Liver (tissue), 8 donors: ENCODE measurements at regions not wholly inside any gene's neighbourhood (a gene's known extent, or its start where the extent isn't known, plus 50 kb on each side); places are given as distances from the start of the nearest gene placed in this dataset.

ENCODE experiments used
- DNase-seq: peaks from one replicate; pipeline ENCODE4 v3.0.0-alpha.2; 2017; ENCODE audit warnings: low spot score
- H3K27ac ChIP-seq, 2 donors: one replicate each; pipeline ENCODE4 v1.7.0; 2013; ENCODE audit warnings: inconsistent platforms in 2 of 2, low read length in 2 of 2, control low read depth in 1 of 2, low read depth in 1 of 2, mild to moderate bottlenecking in 1 of 2
- H3K27me3 ChIP-seq, 4 donors: one replicate each; pipeline versions ENCODE4 v1.6.1 to v1.7.0; 2013; ENCODE audit warnings: low read length in 3 of 4, inconsistent platforms in 1 of 4, mild to moderate bottlenecking in 1 of 4, moderate library complexity in 1 of 4; ENCODE audit not compliant: control insufficient read depth in 4 of 4, insufficient read depth in 4 of 4
- H3K36me3 ChIP-seq, 4 donors: one replicate each; pipeline versions ENCODE4 v1.6.1 to v1.7.0; 2013; ENCODE audit warnings: low read length in 3 of 4, mild to moderate bottlenecking in 3 of 4, low read depth in 1 of 4, moderate library complexity in 1 of 4; ENCODE audit not compliant: control insufficient read depth in 4 of 4, insufficient read depth in 3 of 4
- H3K4me1 ChIP-seq, 4 donors: one replicate each; pipeline versions ENCODE4 v1.6.1 to v1.7.0; 2013; ENCODE audit warnings: low read length in 3 of 4, mild to moderate bottlenecking in 3 of 4, moderate library complexity in 1 of 4; ENCODE audit not compliant: control insufficient read depth in 4 of 4, insufficient read depth in 4 of 4
- H3K4me3 ChIP-seq, 3 donors: one replicate each; pipeline versions ENCODE4 v1.6.1 to v1.7.0; 2013; ENCODE audit warnings: low read length in 3 of 3, control low read depth in 1 of 3, low read depth in 1 of 3, mild to moderate bottlenecking in 1 of 3
- H3K9ac ChIP-seq, 2 donors: one replicate each; pipeline ENCODE4 v1.7.0; 2013; ENCODE audit warnings: low read length in 2 of 2, mild to moderate bottlenecking in 2 of 2, moderate library complexity in 2 of 2, control low read depth in 1 of 2, low read depth in 1 of 2
- H3K9me3 ChIP-seq, 4 donors: one replicate each; pipeline versions ENCODE4 v1.6.1 to v1.7.0; 2013; ENCODE audit warnings: low read length in 3 of 4; ENCODE audit not compliant: control insufficient read depth in 4 of 4
- ATF3 ChIP-seq: IDR thresholded peaks from 2 replicates; pipeline ENCODE4 v1.6.1; 2016; ENCODE audit warnings: antibody characterized with exemption
- CTCF ChIP-seq: fragments of 150-350 bp; IDR thresholded peaks from 2 replicates; pipeline ENCODE4 v1.5.1; 2017; ENCODE audit warnings: improper control_type of control experiment, low read depth, low read length; ENCODE audit not compliant: missing input control
- EGR1 ChIP-seq, 2 donors: IDR thresholded peaks; 2 replicates each; pipeline ENCODE4 v1.6.1; 2016 to 2018; ENCODE audit warnings: antibody characterized with exemption in 2 of 2, low read depth in 2 of 2
- FOXA1 ChIP-seq: IDR thresholded peaks from 2 replicates; pipeline ENCODE4 v1.6.1; 2016; ENCODE audit warnings: antibody characterized with exemption
- FOXA2 ChIP-seq: IDR thresholded peaks from 2 replicates; pipeline ENCODE4 v1.6.1; 2016; ENCODE audit warnings: antibody characterized with exemption
- GABPA ChIP-seq, 2 donors: IDR thresholded peaks in 1 of 2; conservative IDR thresholded peaks in 1 of 2; 2 replicates each; pipeline ENCODE4 v1.6.1; 2016; ENCODE audit warnings: antibody characterized with exemption in 2 of 2, mild to moderate bottlenecking in 1 of 2, moderate library complexity in 1 of 2
- HNF4A ChIP-seq, 2 donors: conservative IDR thresholded peaks; 2 replicates each; pipeline ENCODE4 v1.6.1; 2016; ENCODE audit warnings: antibody characterized with exemption in 2 of 2, mild to moderate bottlenecking in 2 of 2
- HNF4G ChIP-seq: IDR thresholded peaks from 2 replicates; pipeline ENCODE4 v1.6.1; 2016; ENCODE audit warnings: antibody characterized with exemption
- JUND ChIP-seq, 2 donors: IDR thresholded peaks; 2 replicates each; pipeline ENCODE4 v1.6.1; 2016; ENCODE audit warnings: antibody characterized with exemption in 2 of 2
- MAX ChIP-seq: IDR thresholded peaks from 2 replicates; pipeline ENCODE4 v1.6.1; 2016; ENCODE audit warnings: antibody characterized with exemption
- NR2F2 ChIP-seq: IDR thresholded peaks from 2 replicates; pipeline ENCODE4 v1.6.1; 2016; ENCODE audit warnings: antibody characterized with exemption
- RAD21 ChIP-seq, 2 donors: IDR thresholded peaks; 2 replicates each; pipeline ENCODE4 v1.6.1; 2016; ENCODE audit warnings: antibody characterized with exemption in 2 of 2, mild to moderate bottlenecking in 2 of 2
- REST ChIP-seq: IDR thresholded peaks from 2 replicates; pipeline ENCODE4 v1.6.1; 2016; ENCODE audit warnings: antibody characterized with exemption, mild to moderate bottlenecking
- RXRA ChIP-seq, 2 donors: IDR thresholded peaks; 2 replicates each; pipeline ENCODE4 v1.6.1; 2017 to 2018; ENCODE audit warnings: antibody characterized with exemption in 2 of 2, mild to moderate bottlenecking in 1 of 2
- SP1 ChIP-seq: IDR thresholded peaks from 2 replicates; pipeline ENCODE4 v1.6.1; 2018; ENCODE audit warnings: antibody characterized with exemption, mild to moderate bottlenecking
- TAF1 ChIP-seq: conservative IDR thresholded peaks from 2 replicates; pipeline ENCODE4 v1.6.1; 2016; ENCODE audit warnings: antibody characterized with exemption, mild to moderate bottlenecking
- YY1 ChIP-seq: IDR thresholded peaks from 2 replicates; pipeline ENCODE4 v1.6.1; 2016; ENCODE audit warnings: antibody characterized with exemption, mild to moderate bottlenecking
- ZBTB33 ChIP-seq: IDR thresholded peaks from 2 replicates; pipeline ENCODE4 v1.6.1; 2016; ENCODE audit warnings: antibody characterized with exemption
- WGBS: extraction: QIAGEN DNeasy Blood & Tissue Kit; methylation state at CpG from one replicate; pipeline ENCODE4 v1.1.7; 2013; 5-methylcytosine and 5-hydroxymethylcytosine counted together
- donor health status: healthy.
- donor health status: healthy.
- donor health status: healthy.
- donor health status: healthy.
- donor health status: healthy.

GRCh38 chr11:22049276-22049675, 143.6 kb upstream of the ANO5 start (continued):
- TF ChIP-seq JUND (IDR thresholded peaks at IDR 0.05) (no peak), SP1 (no peak), CTCF (no peak), RXRA (IDR thresholded peaks at IDR 0.05) (no peak), RAD21 (IDR thresholded peaks at IDR 0.05) (no peak)

GRCh38 chr11:22065472-22065871, 127.4 kb upstream of the ANO5 start:
- Histone ChIP-seq H3K4me3 (no peak overlapping the region), H3K36me3 (no peaks in the 10 kb centered on the region), H3K4me1 (peaks cover 0 to 3% (median 0%) of the 10 kb centered on the region in 4 donors), H3K9ac (no peak overlapping the region), H3K9me3 (peaks cover 0 to 1% (median 0%) of the 10 kb centered on the region in 4 donors), H3K27ac (no peak overlapping the region), H3K27me3 (no peaks in the 10 kb centered on the region)
- no peak for DNase-seq
- TF ChIP-seq NR2F2 (no peak), RXRA (IDR thresholded peaks at IDR 0.05) (no peak), YY1 (no peak)
- WGBS: 72% methylated on average over 1 of the region's 1 CpG

GRCh38 chr11:22069844-22070243, 123.0 kb upstream of the ANO5 start:
- DNase-seq: no peak
- Histone ChIP-seq H3K9me3 (no peaks in the 10 kb centered on the region), H3K27ac (no peak overlapping the region), H3K4me3 (no peak overlapping the region), H3K36me3 (no peaks in the 10 kb centered on the region), H3K9ac (no peak overlapping the region), H3K4me1 (peaks cover 0 to 3% (median 0%) of the 10 kb centered on the region in 4 donors), H3K27me3 (no peaks in the 10 kb centered on the region)
- TF ChIP-seq RAD21 (IDR thresholded peaks at IDR 0.05) (peak; percentile 6 to 10), GABPA (IDR thresholded peaks at IDR 0.05 in 1 of 2, conservative IDR thresholded peaks at IDR 0.05 in 1 of 2) (no peak), YY1 (peak; percentile 91), JUND (IDR thresholded peaks at IDR 0.05) (no peak), MAX (no peak), HNF4A (conservative IDR thresholded peaks at IDR 0.05) (peak in 1 of 2 donors; percentile 27), ZBTB33 (peak; percentile 38)
- WGBS: 34% methylated on average over 2 of the region's 2 CpGs

- Histone ChIP-seq H3K4me3 (no peak overlapping the region), H3K4me1 (peaks cover 2 to 27% (median 21%) of the 10 kb centered on the region in 4 donors), H3K27ac (peak overlapping the region; percentile 53 to 82), H3K36me3 (no peaks in the 10 kb centered on the region), H3K9ac (peak overlapping the region in 1 of 2 donors; percentile 27), H3K27me3 (no peaks in the 10 kb centered on the region), H3K9me3 (no peaks in the 10 kb centered on the region)
- WGBS: 28% methylated on average over 5 of the region's 5 CpGs
- no peak for DNase-seq
- TF ChIP-seq JUND (IDR thresholded peaks at IDR 0.05) (peak in 1 of 2 donors; percentile 65), ATF3 (no peak), REST (peak; percentile 79), NR2F2 (no peak), SP1 (peak; percentile 78), MAX (peak; percentile 53), HNF4G (no peak), TAF1 (peak; percentile 20), EGR1 (IDR thresholded peaks at IDR 0.05; ENCODE audit: low read depth in 2 of 2) (peak; percentile 74 to 90), RAD21 (IDR thresholded peaks at IDR 0.05) (peak in 1 of 2 donors; percentile 16), FOXA1 (no peak), HNF4A (conservative IDR thresholded peaks at IDR 0.05) (peak; percentile 66), FOXA2 (no peak)
These were observed 116.5 kb upstream of the ANO5 start for GRCh38 chr11:22076271-22076930.
